Esophagus muscularis mucosa (tissue), 4 donors: ENCODE measurements at regions not wholly inside any gene's neighbourhood (a gene's known extent, or its start where the extent isn't known, plus 50 kb on each side); places are given as distances from the start of the nearest gene placed in this dataset.

Experiments used
- DNase-seq: peaks from one replicate; pipeline ENCODE4 v3.0.0-alpha.2; 2017; ENCODE audit errors: extremely low spot score
- H3K27ac ChIP-seq, 4 donors: fragments of 200-600 bp; sonication (generic); replicated peaks in 1 of 4; 1 replicate in 3 of 4; 2 replicates in 1 of 4; pipeline ENCODE4 v1.5.1; 2016 to 2019; ENCODE audit warnings: mild to moderate bottlenecking in 1 of 4
- H3K27me3 ChIP-seq, 4 donors: fragments of 200-600 bp; sonication (generic); one replicate each; pipeline versions ENCODE4 v1.5.1 to v1.6.0; 2016 to 2019
- H3K36me3 ChIP-seq, 4 donors: fragments of 200-600 bp; sonication (generic); one replicate each; pipeline ENCODE4 v1.5.1; 2016 to 2019
- H3K4me1 ChIP-seq, 4 donors: fragments of 200-600 bp; sonication (generic); one replicate each; pipeline ENCODE4 v1.5.1; 2016 to 2019
- H3K4me3 ChIP-seq, 4 donors: fragments of 200-600 bp; sonication (generic); 1 replicate in 2 of 4; 2 replicates in 2 of 4; pipeline ENCODE4 v1.5.1; 2016 to 2019; ENCODE audit warnings: mild to moderate bottlenecking in 4 of 4, moderate library complexity in 1 of 4
- H3K9me3 ChIP-seq, 4 donors: fragments of 200-600 bp; sonication (generic); 1 replicate in 3 of 4; 2 replicates in 1 of 4; pipeline ENCODE4 v1.5.1; 2016 to 2019
- CTCF ChIP-seq, 3 experiments: fragments of 200-600 bp in 2 of 3; fragments of 450-650 bp in 1 of 3; sonication (generic) in 2 of 3; IDR thresholded peaks; one replicate each; pipeline ENCODE4 v1.5.1; 2017 to 2019; ENCODE audit warnings: antibody characterized with exemption in 3 of 3, mild to moderate bottlenecking in 2 of 3, moderate library complexity in 1 of 3
- EP300 ChIP-seq: sonication (generic); formaldehyde crosslinking; IDR thresholded peaks from one replicate; pipeline ENCODE4 v1.6.1; 2017; ENCODE audit warnings: antibody characterized with exemption
- POLR2A ChIP-seq: fragments of 450-650 bp; IDR thresholded peaks from one replicate; pipeline ENCODE4 v1.6.1; 2017; ENCODE audit warnings: antibody characterized with exemption, moderate library complexity, mild to moderate bottlenecking, low read depth
- POLR2AphosphoS5 ChIP-seq, 2 donors: sonication (generic); formaldehyde crosslinking; IDR thresholded peaks; one replicate each; pipeline ENCODE4 v1.6.1; 2017; ENCODE audit warnings: antibody characterized with exemption in 2 of 2
- WGBS: methylation state at CpG from one replicate; pipeline ENCODE4 v1.1.5; 2018; 5-methylcytosine and 5-hydroxymethylcytosine counted together
- intact Hi-C: fragments of 100-400 bp; cut with DNase I; formaldehyde crosslinking; loops from one replicate; pipeline ENCODE4 v1.15.1; 2023

- 49% methylated on average over 4 of the region's 4 CpGs for WGBS
Measured at GRCh38 chr18:47415881-47416280, 164.4 kb upstream of the SKOR2 start.

GRCh38 chr18:47413327-47413726 is 161.9 kb upstream of the SKOR2 start:
- Histone ChIP-seq H3K27me3 (peaks cover 0 to 24% (median 2%) of the 10 kb centered on the region in 4 donors), H3K27ac (no peak overlapping the region), H3K36me3 (no peaks in the 10 kb centered on the region), H3K4me3 (no peak overlapping the region), H3K9me3 (no peaks in the 10 kb centered on the region), H3K4me1 (no peaks in the 10 kb centered on the region)
- intact Hi-C loops = no loop called here
- TF ChIP-seq POLR2AphosphoS5 (IDR thresholded peaks at IDR 0.05) (no peak), CTCF (IDR thresholded peaks at IDR 0.05) (no peak)
- WGBS = 35% methylated on average over 2 of the region's 2 CpGs
- DNase-seq = no peak

More at GRCh38 chr18:47415881-47416280, 164.4 kb upstream of the SKOR2 start:
- no peak overlapping the region for H3K4me3 ChIP-seq
- intact Hi-C loops = no loop called here
- no peaks in the 10 kb centered on the region for H3K9me3 ChIP-seq
- H3K27me3 ChIP-seq = peaks cover 0 to 39% (median 2%) of the 10 kb centered on the region in 4 donors
- TF ChIP-seq POLR2A = no peak
- no peak for TF ChIP-seq EP300
- TF ChIP-seq POLR2AphosphoS5 (IDR thresholded peaks at IDR 0.05) = no peak
- no peak for TF ChIP-seq CTCF (IDR thresholded peaks at IDR 0.05)
- H3K36me3 ChIP-seq = no peaks in the 10 kb centered on the region
- no peaks in the 10 kb centered on the region for H3K4me1 ChIP-seq
- no peak for DNase-seq
- no peak overlapping the region for H3K27ac ChIP-seq

GRCh38 chr18:47412924-47413323 is 161.5 kb upstream of the SKOR2 start:
- no peak for DNase-seq
- TF ChIP-seq CTCF (IDR thresholded peaks at IDR 0.05) (no peak), POLR2AphosphoS5 (IDR thresholded peaks at IDR 0.05) (no peak), EP300 (no peak), POLR2A (no peak)
- 40% methylated on average over 1 of the region's 1 CpG for WGBS
- no peak overlapping the region for H3K27ac ChIP-seq
- H3K4me3 ChIP-seq = no peak overlapping the region
- peaks cover 0 to 21% (median 2%) of the 10 kb centered on the region in 4 donors for H3K27me3 ChIP-seq
- intact Hi-C loops = no loop called here
- no peaks in the 10 kb centered on the region for H3K4me1 ChIP-seq
- no peaks in the 10 kb centered on the region for H3K9me3 ChIP-seq
- H3K36me3 ChIP-seq = no peaks in the 10 kb centered on the region

- no peaks in the 10 kb centered on the region for H3K9me3 ChIP-seq
- peaks cover 0 to 6% (median 0%) of the 10 kb centered on the region in 4 donors for H3K27me3 ChIP-seq
- intact Hi-C loops = no loop called here
- no peak overlapping the region for H3K4me3 ChIP-seq
- TF ChIP-seq POLR2A (no peak), EP300 (no peak), CTCF (IDR thresholded peaks at IDR 0.05) (no peak), POLR2AphosphoS5 (IDR thresholded peaks at IDR 0.05) (no peak)
- H3K36me3 ChIP-seq = no peaks in the 10 kb centered on the region
- H3K4me1 ChIP-seq = no peaks in the 10 kb centered on the region
- WGBS = 79% methylated on average over 1 of the region's 1 CpG
- no peak overlapping the region for H3K27ac ChIP-seq
- DNase-seq = no peak
Measured at GRCh38 chr18:47411159-47411558, 159.7 kb upstream of the SKOR2 start.

- Histone ChIP-seq H3K27ac (no peak overlapping the region), H3K27me3 (no peaks in the 10 kb centered on the region), H3K36me3 (no peaks in the 10 kb centered on the region), H3K4me3 (no peak overlapping the region), H3K9me3 (no peaks in the 10 kb centered on the region), H3K4me1 (no peaks in the 10 kb centered on the region)
- DNase-seq = no peak
- WGBS = no CpG with 5 or more reads among the region's 6 CpGs
- intact Hi-C loops = no loop called here
- TF ChIP-seq POLR2AphosphoS5 (IDR thresholded peaks at IDR 0.05) = no peak
- TF ChIP-seq POLR2A = no peak
- no peak for TF ChIP-seq CTCF (IDR thresholded peaks at IDR 0.05)
- TF ChIP-seq EP300 = no peak
Measured at GRCh38 chr18:47410139-47410538, 158.7 kb upstream of the SKOR2 start.
